GM12878 (cell line): ENCODE measurements at regions not wholly inside any gene's neighbourhood (a gene's known extent, or its start where the extent isn't known, plus 50 kb on each side); places are given as distances from the start of the nearest gene placed in this dataset.

Source experiments
- BHLHE40 ChIP-seq, 2 experiments: fragments of 450-650 bp in 1 of 2; IDR thresholded peaks; 2 replicates each; pipeline ENCODE4 v1.6.1; 2011 to 2017; ENCODE audit warnings: low read depth in 2 of 2, borderline replicate concordance in 1 of 2, improper control_type of control experiment in 1 of 2, low read length in 1 of 2, mild to moderate bottlenecking in 1 of 2
- CBX5 ChIP-seq: sonication (generic); IDR thresholded peaks from 2 replicates; pipeline ENCODE4 v1.6.1; 2016; ENCODE audit warnings: low read depth, moderate library complexity, mild to moderate bottlenecking, inconsistent platforms
- EED ChIP-seq: sonication (generic); IDR thresholded peaks from 2 replicates; pipeline ENCODE4 v1.6.1; 2016; ENCODE audit warnings: antibody characterized with exemption, low read depth
- HDAC2 ChIP-seq: fragments of 200-600 bp; sonication (generic); IDR thresholded peaks from 2 replicates; pipeline ENCODE4 v1.6.1; 2017
- IRF5 ChIP-seq: fragments of 450-650 bp; IDR thresholded peaks from 2 replicates; pipeline ENCODE4 v1.6.1; 2017; ENCODE audit warnings: borderline replicate concordance
- MXI1 ChIP-seq: fragments of 150-350 bp; IDR thresholded peaks from 2 replicates; pipeline ENCODE4 v1.6.1; 2011; ENCODE audit warnings: low read depth, mild to moderate bottlenecking, inconsistent platforms, low read length, improper control_type of control experiment
- NFXL1 ChIP-seq: fragments of 450-650 bp; IDR thresholded peaks from 2 replicates; pipeline ENCODE4 v1.6.1; 2017; ENCODE audit warnings: antibody characterized with exemption, mild to moderate bottlenecking, borderline replicate concordance
- RAD21 ChIP-seq: IDR thresholded peaks from 2 replicates; pipeline ENCODE4 v1.6.1; 2011; ENCODE audit warnings: mild to moderate bottlenecking, low read depth, low read length, moderate library complexity; ENCODE audit not compliant: insufficient read depth
- RELA ChIP-seq: fragments of 450-650 bp; IDR thresholded peaks from 2 replicates; pipeline ENCODE4 v1.8.0; 2014; ENCODE audit warnings: borderline replicate concordance; ENCODE audit not compliant: partially characterized antibody
- SMAD1 ChIP-seq: fragments of 450-650 bp; IDR thresholded peaks from 2 replicates; pipeline ENCODE4 v1.6.1; 2018; ENCODE audit warnings: mild to moderate bottlenecking, low read depth; ENCODE audit not compliant: partially characterized antibody
- ZBTB11 ChIP-seq: fragments of 450-650 bp; formaldehyde crosslinking; IDR thresholded peaks from 2 replicates; pipeline ENCODE4 v1.5.0; 2022; ENCODE audit warnings: mild to moderate bottlenecking, missing genetic modification characterization
- TF ChIP-seq, protein P1 (sequence below): IDR thresholded peaks from 2 replicates; pipeline ENCODE4 v1.6.1; 2012; ENCODE audit warnings: low read length, inconsistent platforms
- TF ChIP-seq, protein P2 (sequence below): IDR thresholded peaks from 2 replicates; pipeline ENCODE4 v1.6.1; 2012; ENCODE audit warnings: improper control_type of control experiment, low read depth, low read length; ENCODE audit not compliant: insufficient replicate concordance
- TF ChIP-seq, protein P3 (sequence below): fragments of 450-650 bp; IDR thresholded peaks from 2 replicates; pipeline ENCODE4 v1.6.1; 2017; ENCODE audit warnings: antibody characterized with exemption, mild to moderate bottlenecking, moderate library complexity

DNA sequence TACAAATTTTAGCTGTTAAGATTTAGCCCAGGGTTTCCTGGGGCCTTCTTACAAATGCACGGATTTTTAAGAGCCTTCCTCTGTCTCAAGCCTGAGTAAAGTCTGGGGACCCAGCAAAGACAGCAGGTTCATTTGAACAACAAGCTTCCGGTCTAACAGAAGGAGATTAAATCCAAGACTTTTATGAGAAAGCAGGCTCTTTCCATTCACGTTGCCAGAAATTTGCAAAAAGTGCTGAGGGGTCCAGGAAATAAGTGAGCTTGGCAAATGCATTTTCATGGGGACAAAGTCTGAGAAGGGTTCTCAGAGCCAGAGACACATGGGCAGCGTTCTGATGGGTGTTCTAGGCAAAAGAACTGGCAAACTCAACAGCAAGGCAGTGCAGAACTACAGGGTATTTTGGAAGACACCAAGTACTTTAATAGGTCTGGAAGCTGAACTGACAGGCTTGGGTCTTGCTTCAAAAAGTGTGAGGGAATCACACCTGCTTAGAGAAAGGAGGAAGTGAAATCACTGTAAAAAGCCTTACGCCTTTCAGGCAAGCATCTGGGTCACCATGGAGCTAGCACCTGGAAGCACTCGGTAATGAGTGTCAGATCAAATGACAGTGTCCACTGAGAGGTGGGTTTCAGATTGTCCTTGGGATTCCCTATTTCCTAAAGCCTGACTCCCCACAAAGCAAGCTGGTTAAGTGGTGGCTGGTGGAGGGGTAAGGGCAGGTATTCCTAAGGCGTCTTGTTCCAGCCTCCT, 115.8 kb upstream of the ARHGEF3 start (continued):
- TF ChIP-seq ZBTB11 (CRISPR knock-in tag): no peak
- TF ChIP-seq EED: peak; percentile 51; the same call in 1 of the 2 replicates
- TF ChIP-seq CBX5: 0 out of 2 replicates have a peak, but pooled peaks have one; percentile 36
- no peak for TF ChIP-seq IRF5
- TF ChIP-seq, protein P1, sequence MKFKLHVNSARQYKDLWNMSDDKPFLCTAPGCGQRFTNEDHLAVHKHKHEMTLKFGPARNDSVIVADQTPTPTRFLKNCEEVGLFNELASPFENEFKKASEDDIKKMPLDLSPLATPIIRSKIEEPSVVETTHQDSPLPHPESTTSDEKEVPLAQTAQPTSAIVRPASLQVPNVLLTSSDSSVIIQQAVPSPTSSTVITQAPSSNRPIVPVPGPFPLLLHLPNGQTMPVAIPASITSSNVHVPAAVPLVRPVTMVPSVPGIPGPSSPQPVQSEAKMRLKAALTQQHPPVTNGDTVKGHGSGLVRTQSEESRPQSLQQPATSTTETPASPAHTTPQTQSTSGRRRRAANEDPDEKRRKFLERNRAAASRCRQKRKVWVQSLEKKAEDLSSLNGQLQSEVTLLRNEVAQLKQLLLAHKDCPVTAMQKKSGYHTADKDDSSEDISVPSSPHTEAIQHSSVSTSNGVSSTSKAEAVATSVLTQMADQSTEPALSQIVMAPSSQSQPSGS: no peak; the same call in 1 of the 2 replicates
- TF ChIP-seq, protein P2, sequence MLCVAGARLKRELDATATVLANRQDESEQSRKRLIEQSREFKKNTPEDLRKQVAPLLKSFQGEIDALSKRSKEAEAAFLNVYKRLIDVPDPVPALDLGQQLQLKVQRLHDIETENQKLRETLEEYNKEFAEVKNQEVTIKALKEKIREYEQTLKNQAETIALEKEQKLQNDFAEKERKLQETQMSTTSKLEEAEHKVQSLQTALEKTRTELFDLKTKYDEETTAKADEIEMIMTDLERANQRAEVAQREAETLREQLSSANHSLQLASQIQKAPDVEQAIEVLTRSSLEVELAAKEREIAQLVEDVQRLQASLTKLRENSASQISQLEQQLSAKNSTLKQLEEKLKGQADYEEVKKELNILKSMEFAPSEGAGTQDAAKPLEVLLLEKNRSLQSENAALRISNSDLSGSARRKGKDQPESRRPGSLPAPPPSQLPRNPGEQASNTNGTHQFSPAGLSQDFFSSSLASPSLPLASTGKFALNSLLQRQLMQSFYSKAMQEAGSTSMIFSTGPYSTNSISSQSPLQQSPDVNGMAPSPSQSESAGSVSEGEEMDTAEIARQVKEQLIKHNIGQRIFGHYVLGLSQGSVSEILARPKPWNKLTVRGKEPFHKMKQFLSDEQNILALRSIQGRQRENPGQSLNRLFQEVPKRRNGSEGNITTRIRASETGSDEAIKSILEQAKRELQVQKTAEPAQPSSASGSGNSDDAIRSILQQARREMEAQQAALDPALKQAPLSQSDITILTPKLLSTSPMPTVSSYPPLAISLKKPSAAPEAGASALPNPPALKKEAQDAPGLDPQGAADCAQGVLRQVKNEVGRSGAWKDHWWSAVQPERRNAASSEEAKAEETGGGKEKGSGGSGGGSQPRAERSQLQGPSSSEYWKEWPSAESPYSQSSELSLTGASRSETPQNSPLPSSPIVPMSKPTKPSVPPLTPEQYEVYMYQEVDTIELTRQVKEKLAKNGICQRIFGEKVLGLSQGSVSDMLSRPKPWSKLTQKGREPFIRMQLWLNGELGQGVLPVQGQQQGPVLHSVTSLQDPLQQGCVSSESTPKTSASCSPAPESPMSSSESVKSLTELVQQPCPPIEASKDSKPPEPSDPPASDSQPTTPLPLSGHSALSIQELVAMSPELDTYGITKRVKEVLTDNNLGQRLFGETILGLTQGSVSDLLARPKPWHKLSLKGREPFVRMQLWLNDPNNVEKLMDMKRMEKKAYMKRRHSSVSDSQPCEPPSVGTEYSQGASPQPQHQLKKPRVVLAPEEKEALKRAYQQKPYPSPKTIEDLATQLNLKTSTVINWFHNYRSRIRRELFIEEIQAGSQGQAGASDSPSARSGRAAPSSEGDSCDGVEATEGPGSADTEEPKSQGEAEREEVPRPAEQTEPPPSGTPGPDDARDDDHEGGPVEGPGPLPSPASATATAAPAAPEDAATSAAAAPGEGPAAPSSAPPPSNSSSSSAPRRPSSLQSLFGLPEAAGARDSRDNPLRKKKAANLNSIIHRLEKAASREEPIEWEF: no peak
- TF ChIP-seq, protein P3, sequence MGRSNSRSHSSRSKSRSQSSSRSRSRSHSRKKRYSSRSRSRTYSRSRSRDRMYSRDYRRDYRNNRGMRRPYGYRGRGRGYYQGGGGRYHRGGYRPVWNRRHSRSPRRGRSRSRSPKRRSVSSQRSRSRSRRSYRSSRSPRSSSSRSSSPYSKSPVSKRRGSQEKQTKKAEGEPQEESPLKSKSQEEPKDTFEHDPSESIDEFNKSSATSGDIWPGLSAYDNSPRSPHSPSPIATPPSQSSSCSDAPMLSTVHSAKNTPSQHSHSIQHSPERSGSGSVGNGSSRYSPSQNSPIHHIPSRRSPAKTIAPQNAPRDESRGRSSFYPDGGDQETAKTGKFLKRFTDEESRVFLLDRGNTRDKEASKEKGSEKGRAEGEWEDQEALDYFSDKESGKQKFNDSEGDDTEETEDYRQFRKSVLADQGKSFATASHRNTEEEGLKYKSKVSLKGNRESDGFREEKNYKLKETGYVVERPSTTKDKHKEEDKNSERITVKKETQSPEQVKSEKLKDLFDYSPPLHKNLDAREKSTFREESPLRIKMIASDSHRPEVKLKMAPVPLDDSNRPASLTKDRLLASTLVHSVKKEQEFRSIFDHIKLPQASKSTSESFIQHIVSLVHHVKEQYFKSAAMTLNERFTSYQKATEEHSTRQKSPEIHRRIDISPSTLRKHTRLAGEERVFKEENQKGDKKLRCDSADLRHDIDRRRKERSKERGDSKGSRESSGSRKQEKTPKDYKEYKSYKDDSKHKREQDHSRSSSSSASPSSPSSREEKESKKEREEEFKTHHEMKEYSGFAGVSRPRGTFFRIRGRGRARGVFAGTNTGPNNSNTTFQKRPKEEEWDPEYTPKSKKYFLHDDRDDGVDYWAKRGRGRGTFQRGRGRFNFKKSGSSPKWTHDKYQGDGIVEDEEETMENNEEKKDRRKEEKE: no peak
- no peak for TF ChIP-seq SMAD1
- no peak for TF ChIP-seq RAD21
- no peak for TF ChIP-seq NFXL1
- TF ChIP-seq RELA: no peak
- peak; percentile 59 for TF ChIP-seq MXI1
- peak; percentile 74 to 83 for TF ChIP-seq BHLHE40 (IDR thresholded peaks at IDR 0.05; ENCODE audit: borderline replicate concordance in 1 of 2, low read depth in 2 of 2, low read length in 1 of 2)
- TF ChIP-seq HDAC2: no peak
